Glomerular visceral epithelial cell (primary cell): ENCODE measurements at regions not wholly inside any gene's neighbourhood (a gene's known extent, or its start where the extent isn't known, plus 50 kb on each side); places are given as distances from the start of the nearest gene placed in this dataset.
"Not testable (repeated sequence)": the region's sequence is repeated elsewhere in the genome, so short reads cannot be mapped to it uniquely, and the experiment has no call there.

ENCODE experiments used
- DNase-seq: peaks from one replicate; pipeline ENCODE4 v3.0.0-alpha.2; 2016; ENCODE audit errors: extremely low spot score

DNA sequence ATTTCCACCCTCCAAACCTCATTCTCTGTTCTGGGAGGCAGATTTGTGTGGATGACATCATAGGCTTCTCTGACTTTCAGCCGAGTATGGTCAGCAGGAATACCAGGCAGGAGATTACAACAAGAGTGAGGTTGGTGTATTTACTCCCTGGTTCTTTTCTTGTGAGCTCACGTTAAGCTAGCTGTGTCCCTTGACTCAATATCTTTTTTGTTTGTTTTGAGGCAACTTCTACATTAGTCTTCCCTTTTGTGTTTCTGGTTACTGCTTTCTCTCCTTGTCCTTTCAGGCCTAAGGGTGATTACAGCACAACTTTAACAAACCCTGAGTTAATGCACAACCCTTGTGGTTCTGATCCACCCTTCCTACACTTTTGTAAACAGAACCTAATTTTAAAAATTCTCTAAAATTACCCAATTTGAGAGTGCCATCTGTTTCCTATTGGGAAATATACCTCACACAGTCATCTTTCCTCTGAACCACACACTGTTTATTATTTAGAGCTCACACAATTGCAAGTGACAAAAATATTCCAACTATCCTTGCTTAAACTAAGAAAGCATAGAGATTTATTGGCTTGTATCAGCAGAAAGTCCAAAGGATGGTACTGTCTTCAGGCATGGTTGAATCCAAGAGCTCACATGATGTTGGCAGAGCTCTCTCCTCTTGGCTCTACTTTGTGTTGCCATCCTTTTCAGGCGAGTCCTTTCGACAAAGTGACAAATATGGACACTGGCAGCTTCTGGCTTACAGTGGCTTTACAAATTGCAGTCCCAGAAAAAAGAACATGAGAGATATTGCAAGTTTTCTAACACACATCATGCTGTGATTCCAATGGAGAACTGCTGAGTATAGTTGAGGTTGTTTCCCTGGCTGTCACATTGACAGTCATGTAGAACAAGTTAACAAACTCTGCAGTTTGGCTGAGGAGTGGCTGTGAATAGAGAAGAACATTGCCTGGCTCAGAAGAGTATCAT, 150.5 kb upstream of the DDIT4L start:
- peak; percentile 9 for DNase-seq

GRCh38 chr4:100339870-100340269, 149.6 kb upstream of the DDIT4L start:
- no peak for DNase-seq

DNA sequence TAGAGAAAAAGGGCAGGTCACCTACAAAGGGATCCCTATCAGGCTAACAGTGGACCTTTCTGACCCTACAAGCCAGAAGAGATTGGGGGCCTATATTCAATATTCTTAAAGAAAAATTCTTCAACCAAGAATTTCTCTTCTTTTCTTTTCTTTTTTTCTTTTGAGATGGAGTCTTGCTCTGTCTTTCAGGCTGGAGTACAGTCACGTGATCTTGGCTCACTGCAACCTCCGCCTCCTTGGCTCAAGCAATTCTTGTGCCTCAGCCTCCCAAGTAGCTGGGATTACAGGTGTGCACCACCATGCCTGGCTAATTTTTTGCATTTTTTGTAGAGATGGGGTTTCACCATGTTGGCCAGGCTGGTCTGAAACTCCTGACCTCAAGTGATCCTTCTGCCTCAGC, 143.2 kb upstream of the DDIT4L start:
- not testable (repeated sequence) for DNase-seq

GRCh38 chr4:100317032-100317864, 127.0 kb upstream of the DDIT4L start:
- no peak for DNase-seq

GRCh38 chr4:100314057-100314456, 123.8 kb upstream of the DDIT4L start:
- DNase-seq, result no peak

- DNase-seq, result no peak
These were observed 122.5 kb upstream of the DDIT4L start for GRCh38 chr4:100312615-100313350.

GRCh38 chr4:100311181-100311580, 120.9 kb upstream of the DDIT4L start:
- no peak for DNase-seq

GRCh38 chr4:100306018-100306417, 115.8 kb upstream of the DDIT4L start:
- DNase-seq, result peak; percentile 60

DNA sequence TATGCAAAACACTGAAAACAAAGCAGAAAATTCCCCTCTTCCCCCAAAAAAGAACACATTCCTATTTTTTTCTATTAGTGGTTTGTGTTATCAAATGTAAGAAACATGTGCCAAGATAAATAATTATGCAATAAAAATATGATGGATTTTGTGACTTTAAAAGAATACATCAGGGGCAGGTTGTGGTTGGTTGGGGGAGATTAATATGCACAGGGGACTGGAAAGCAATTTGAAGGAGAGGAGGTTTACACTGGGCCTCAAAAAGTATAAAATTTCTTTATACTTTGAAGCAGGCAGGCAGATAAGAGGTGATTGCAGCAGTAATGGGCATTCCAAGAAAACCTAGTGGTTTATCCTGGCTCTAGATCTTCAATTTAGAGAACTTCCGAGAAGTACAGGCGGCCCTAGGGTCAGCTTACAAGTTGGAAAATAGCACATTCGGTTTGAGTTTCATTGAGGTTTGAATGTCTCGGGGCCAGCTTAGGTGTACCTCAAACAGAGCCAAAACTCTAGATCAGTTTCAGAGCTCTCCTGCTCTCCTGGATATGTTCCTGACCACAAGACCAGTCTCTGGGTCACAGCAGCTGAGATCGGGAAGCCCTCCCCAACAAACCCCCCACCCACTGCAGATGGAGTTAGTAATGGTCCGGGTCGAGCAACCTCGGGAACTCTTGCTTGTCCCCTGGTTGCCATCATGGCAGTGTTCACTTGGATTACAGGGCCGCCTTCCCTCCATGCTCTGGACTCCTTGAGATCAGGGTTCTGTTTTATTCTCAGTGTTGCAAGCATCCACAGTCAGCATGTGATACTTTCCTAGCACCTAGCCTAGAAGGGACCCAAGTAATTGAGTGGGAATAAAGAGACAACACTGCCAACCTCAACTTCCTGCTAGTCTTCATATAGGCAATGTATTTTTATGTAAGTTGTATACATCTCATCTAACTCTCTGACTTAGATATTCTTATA, 112.1 kb upstream of the DDIT4L start:
- no peak for DNase-seq

DNA sequence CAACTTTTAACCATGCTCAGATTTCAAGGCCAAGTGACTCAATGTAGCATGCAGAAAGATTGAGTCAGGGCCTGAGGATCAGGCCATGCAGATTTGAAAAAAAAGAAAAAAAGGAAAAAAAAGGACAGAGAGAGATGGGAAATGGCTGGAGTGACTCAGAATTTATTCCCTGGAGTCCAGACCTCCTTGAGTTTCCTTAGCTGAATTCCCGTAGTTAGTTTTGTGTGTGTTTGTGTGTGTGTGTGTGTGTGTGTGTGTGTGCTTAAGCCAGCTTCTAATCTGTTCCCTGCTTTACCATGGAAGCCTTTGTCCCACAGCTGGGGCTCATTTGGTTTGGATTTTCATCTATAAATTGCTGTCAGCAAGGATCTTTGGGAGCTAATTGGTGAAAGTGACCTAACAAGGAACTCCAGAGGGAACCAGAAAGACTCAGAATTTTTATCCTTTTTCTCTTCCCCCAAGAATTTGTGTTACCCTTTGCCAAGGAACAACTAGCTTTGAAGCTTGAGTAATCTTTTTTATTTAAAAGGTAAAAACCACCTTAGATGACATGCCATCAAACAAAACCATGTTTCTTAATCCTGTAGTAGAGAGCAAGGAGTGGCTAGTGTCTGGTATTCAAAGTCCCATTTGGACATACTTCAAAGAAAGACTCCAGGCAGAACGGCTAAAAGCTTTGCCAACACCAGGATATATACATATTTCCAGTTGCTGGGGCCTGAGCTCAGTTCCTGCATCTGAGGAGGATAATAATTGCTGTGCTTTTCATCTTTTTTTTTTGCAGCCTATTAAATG, 109.0 kb upstream of the DDIT4L start:
- peak; percentile 69 for DNase-seq

- no peak for DNase-seq
These were observed 105.5 kb upstream of the DDIT4L start for GRCh38 chr4:100295792-100296191.

GRCh38 chr4:100294356-100294755, 104.1 kb upstream of the DDIT4L start:
- no peak for DNase-seq

- peak; percentile 25 for DNase-seq
These were observed 100.3 kb upstream of the DDIT4L start for GRCh38 chr4:100290585-100290984.

DNA sequence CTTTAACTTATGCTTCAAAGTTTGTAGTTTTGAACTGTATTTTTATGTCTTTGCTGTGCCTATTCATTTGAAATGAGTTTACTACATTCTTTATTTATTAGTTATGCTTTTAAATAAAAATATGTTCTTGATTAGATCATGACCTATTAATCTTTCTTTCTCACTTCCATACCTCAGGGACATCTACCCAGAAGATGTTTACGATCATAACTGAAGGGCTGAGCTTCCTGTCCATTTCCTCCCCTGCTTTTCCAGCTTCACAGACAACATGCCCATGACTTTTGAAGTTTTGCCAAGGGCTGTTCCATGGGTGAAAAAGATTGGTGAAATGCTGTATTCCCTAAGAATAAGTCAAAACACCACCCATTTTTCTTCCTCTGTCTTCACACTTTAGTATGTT, 99.7 kb upstream of the DDIT4L start:
- peak; percentile 17 for DNase-seq

DNA sequence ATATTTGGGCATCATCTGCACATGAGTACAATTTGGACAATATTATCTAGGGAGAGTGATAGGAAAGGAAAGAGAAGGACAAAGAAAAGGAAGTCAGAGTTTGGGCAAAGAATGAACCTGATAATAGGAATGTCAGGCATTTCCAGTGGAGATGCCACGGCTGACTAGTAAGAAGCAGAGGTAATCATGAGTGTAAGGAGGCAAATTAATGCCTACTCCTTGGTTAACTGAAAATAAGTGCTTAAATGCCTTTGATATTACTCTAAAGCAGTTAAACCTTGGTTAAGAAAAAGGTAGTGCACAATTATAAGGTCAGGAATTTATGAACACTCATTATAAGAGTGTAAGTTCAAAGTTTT, 99.2 kb upstream of the DDIT4L start:
- DNase-seq, result peak; percentile 41

DNA sequence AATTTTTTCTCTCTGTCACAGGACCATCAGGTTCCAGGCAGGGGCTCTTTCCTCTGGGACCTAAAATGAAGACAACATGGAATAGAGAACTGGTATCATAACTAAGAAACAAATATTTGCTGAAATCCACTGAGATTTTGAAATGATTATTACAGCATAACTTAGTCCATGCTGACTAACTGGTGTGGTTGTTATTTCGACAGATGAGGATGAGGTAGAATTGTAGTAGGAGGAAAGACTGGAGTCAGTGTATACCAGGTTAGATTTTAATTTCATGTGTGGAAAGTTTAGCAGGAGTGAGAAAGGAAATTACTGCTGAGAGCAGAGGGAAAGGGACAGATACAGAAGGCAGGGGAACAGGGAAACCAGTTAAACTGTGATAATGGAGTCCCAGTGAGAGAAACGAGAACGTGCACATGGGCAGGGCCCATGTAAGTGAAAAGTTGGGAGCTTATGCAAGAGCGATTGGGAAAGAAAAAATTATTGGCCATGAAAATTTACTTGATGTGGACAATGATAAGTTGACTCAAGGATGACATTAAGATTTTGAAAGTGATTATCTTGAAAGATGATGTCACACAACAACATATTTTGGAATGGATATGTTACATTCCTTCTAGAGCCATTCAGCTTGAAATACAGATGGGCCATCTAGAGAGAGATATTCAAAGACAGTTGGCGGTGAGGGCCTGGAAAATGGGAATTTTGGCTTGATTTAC, 98.7 kb upstream of the DDIT4L start:
- DNase-seq, result no peak

DNA sequence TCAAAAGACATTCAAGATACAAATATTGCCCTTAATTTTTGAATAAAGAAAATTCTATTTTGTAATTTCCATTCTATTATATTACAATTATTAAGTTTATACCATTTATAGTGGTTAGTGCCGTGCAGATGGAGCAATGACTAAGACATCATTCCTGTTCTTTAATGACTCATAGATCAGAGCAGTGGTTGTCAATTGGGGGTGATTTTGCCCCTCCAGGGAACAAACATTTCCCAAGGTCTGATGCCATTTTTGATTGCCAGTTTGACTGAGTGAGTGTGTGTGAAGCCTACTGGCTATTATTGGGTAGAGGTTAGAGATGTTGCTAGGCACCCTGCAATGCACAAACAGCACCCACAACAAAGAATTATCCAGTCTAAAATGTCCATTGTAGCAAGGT, 97.9 kb upstream of the DDIT4L start:
- DNase-seq, result peak; percentile 14

- DNase-seq, result no peak
These were observed 97.3 kb upstream of the DDIT4L start for GRCh38 chr4:100287534-100287933.

DNA sequence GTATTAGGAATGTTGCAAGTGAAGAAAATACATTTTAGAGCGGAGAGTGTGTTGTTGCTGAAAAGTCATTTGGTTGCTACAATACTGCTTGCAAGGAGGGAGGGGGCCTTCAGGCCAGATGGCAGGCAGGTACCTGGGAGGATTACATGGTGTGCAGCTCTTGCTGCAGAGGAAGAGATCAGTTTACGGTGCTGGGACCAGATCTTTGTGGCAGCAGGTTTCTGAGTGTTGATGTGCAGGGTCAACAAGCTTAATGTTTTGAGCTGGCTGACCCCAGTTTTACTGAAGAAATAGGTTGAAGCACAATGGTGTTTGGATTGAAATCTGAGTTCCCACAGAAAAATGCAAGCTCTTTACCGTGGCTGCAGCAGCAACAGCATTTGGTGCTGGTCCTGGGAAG, 96.4 kb upstream of the DDIT4L start:
- DNase-seq, result no peak
